ENCODE measurements at regions not wholly inside any gene's neighbourhood (a gene's known extent, or its start where the extent isn't known, plus 50 kb on each side); places are given as distances from the start of the nearest gene placed in this dataset.
A peak's percentile ranks its signal among the peaks of the same experiment; 100 is the strongest.

DNA sequence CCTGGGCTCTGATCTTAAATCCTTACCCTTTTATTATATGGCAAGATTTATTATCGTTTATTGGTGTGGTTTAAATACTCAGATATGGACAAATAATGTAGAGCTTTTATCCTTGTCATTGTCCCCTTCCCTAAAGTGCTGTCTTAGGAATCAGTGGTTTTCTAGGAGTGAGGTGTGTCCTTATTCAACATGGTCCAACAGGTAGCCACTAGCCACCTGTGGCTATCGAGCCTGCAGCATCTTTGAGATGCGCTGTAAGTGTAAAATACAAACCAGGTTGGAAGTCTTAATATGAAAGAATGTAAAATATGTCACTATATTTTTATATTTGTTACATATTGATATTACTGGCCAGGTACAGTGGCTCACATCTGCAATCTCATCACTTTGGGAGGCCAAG lies 82.4 kb upstream of the BASP1 start:
- intact Hi-C loops (cut with DNase I; ENCODE audit: low total_unique reads) = no loop called here
- 91 to 96% (median 93%) methylated on average over 3 of the region's 3 CpGs for WGBS, 5 donors
- H3K4me3 ChIP-seq = no peak overlapping the region
- peaks cover under 1 to 23% (median 5%) of the 10 kb centered on the region in 6 donors for H3K4me1 ChIP-seq
- TF ChIP-seq POLR2A (IDR thresholded peaks at IDR 0.05) = no peak
- TF ChIP-seq, protein P1, sequence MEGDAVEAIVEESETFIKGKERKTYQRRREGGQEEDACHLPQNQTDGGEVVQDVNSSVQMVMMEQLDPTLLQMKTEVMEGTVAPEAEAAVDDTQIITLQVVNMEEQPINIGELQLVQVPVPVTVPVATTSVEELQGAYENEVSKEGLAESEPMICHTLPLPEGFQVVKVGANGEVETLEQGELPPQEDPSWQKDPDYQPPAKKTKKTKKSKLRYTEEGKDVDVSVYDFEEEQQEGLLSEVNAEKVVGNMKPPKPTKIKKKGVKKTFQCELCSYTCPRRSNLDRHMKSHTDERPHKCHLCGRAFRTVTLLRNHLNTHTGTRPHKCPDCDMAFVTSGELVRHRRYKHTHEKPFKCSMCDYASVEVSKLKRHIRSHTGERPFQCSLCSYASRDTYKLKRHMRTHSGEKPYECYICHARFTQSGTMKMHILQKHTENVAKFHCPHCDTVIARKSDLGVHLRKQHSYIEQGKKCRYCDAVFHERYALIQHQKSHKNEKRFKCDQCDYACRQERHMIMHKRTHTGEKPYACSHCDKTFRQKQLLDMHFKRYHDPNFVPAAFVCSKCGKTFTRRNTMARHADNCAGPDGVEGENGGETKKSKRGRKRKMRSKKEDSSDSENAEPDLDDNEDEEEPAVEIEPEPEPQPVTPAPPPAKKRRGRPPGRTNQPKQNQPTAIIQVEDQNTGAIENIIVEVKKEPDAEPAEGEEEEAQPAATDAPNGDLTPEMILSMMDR (IDR thresholded peaks at IDR 0.05 in 8 of 11, conservative IDR thresholded peaks at IDR 0.05 in 3 of 11) = no peak
- no peak for TF ChIP-seq POLR2AphosphoS5 (IDR thresholded peaks at IDR 0.05)
- no peak for DNase-seq
- no peak overlapping the region for H3K27ac ChIP-seq
- H3K27me3 ChIP-seq (replicated peaks in 1 of 7) = peaks cover 0 to 13% (median 0%) of the 10 kb centered on the region in 7 donors
- no peaks in the 10 kb centered on the region for H3K9me3 ChIP-seq
- H3K36me3 ChIP-seq = no peaks in the 10 kb centered on the region

GRCh38 chr5:17143335-17143734 lies 74.1 kb upstream of the BASP1 start:
- Histone ChIP-seq H3K4me1 (no peaks in the 10 kb centered on the region), H3K9me3 (no peaks in the 10 kb centered on the region), H3K27ac (peak overlapping the region in 1 of 8 donors; percentile 28), H3K36me3 (no peaks in the 10 kb centered on the region), H3K27me3 (replicated peaks in 1 of 7) (no peaks in the 10 kb centered on the region), H3K4me3 (no peak overlapping the region)
- no peak for TF ChIP-seq POLR2AphosphoS5 (IDR thresholded peaks at IDR 0.05)
- TF ChIP-seq, protein P1 (IDR thresholded peaks at IDR 0.05 in 8 of 11, conservative IDR thresholded peaks at IDR 0.05 in 3 of 11) = no peak
- no peak for TF ChIP-seq POLR2A (IDR thresholded peaks at IDR 0.05)
- WGBS, 5 donors = 52 to 67% (median 60%) methylated on average over 7 of the region's 7 CpGs
- no peak for DNase-seq
- intact Hi-C loops (cut with DNase I; ENCODE audit: low total_unique reads) = loop anchor here (10.0 kb wide), 1 partner anchor 209 kb away; the partner anchor contains the start of gene MYO10

DNA sequence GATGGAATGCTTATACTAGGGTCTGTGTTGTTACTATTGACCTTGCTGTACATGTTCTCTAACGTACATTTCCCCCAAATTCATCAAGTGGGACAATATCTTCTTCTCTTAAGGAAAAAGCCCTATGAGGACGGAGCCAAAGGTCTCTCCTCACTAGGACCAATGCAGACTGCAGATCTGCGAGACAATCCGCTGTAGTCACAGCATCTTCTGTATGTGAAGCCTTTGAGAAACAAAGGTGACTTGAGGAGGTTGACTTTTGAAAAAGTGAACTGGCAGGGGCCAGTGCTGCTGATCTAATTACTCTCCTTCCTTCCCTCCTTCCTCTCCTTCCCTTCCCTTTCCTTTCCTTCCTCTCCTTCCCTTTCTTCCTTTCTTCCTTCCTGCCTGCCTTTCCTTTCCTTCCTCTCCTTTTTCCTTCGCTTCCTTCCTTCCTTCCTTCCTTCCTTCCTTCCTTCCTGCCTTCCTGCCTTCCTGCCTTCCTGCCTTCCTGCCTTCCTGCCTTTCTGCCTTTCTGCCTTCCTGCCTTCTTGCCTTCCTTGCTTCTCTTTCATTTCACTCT lies 71.1 kb upstream of the BASP1 start:
- H3K4me1 ChIP-seq = no peaks in the 10 kb centered on the region
- 86 to 93% (median 89%) methylated on average over 5 of the region's 5 CpGs for WGBS, 5 donors
- H3K36me3 ChIP-seq = no peaks in the 10 kb centered on the region

DNA sequence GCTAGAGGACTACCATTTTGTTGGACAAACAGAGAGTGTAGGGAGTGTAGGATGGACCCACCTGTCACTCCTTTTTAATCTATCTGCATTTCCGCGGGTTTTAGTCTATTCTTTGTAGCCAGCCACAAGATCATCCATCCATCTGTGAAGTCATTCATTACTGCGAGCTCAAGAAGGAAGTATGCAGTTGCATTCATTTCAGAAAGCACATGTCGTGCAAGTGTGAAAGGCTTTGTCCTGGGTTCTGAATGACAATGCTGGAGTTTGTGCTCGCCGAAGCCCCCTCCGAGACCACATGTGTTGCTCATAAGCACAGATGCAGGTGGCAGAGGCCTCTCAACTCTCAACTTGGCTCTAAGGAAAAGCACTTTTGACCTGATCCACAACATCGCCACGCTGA lies 70.3 kb upstream of the BASP1 start:
- 91 to 95% (median 92%) methylated on average over 9 of the region's 9 CpGs for WGBS, 5 donors
- TF ChIP-seq POLR2A (IDR thresholded peaks at IDR 0.05) = no peak
- TF ChIP-seq, protein P1 (IDR thresholded peaks at IDR 0.05 in 8 of 11, conservative IDR thresholded peaks at IDR 0.05 in 3 of 11) = no peak

More for the DNA sequence above, 71.1 kb upstream of the BASP1 start:
- DNase-seq = no peak
- Histone ChIP-seq H3K27me3 (replicated peaks in 1 of 7) (no peaks in the 10 kb centered on the region), H3K9me3 (no peaks in the 10 kb centered on the region), H3K27ac (no peak overlapping the region), H3K4me3 (no peak overlapping the region)
- intact Hi-C loops (cut with DNase I; ENCODE audit: low total_unique reads) = loop anchor here (10.0 kb wide), 1 partner anchor 212 kb away; the partner anchor contains the start of gene MYO10
- TF ChIP-seq POLR2A (IDR thresholded peaks at IDR 0.05) = no peak
- TF ChIP-seq, protein P1 (IDR thresholded peaks at IDR 0.05 in 8 of 11, conservative IDR thresholded peaks at IDR 0.05 in 3 of 11) = no peak
- no peak for TF ChIP-seq POLR2AphosphoS5 (IDR thresholded peaks at IDR 0.05)

More for the DNA sequence above, 70.3 kb upstream of the BASP1 start:
- Histone ChIP-seq H3K4me3 (no peak overlapping the region), H3K27me3 (replicated peaks in 1 of 7) (no peaks in the 10 kb centered on the region), H3K27ac (no peak overlapping the region), H3K9me3 (no peaks in the 10 kb centered on the region), H3K36me3 (no peaks in the 10 kb centered on the region), H3K4me1 (no peaks in the 10 kb centered on the region)
- intact Hi-C loops (cut with DNase I; ENCODE audit: low total_unique reads) = loop anchor here (10.0 kb wide), 1 partner anchor 212 kb away; the partner anchor contains the start of gene MYO10
- DNase-seq = no peak

All from spleen (tissue), 11 donors.